ENCODE measurements at regions not wholly inside any gene's neighbourhood (a gene's known extent, or its start where the extent isn't known, plus 50 kb on each side); places are given as distances from the start of the nearest gene placed in this dataset.

- TF ChIP-seq CTCF (IDR thresholded peaks at IDR 0.05) (no peak), ZFX (IDR thresholded peaks at IDR 0.05; ENCODE audit: borderline replicate concordance) (no peak)
Observed at GRCh38 chr17:22459331-22459952, 767.1 kb downstream of the KCNJ18 start.
